ENCODE measurements at regions not wholly inside any gene's neighbourhood (a gene's known extent, or its start where the extent isn't known, plus 50 kb on each side); places are given as distances from the start of the nearest gene placed in this dataset.

GRCh38 chr20:6355754-6356451 is 233.1 kb upstream of the FERMT1 start:
- TF ChIP-seq CTCF (IDR thresholded peaks at IDR 0.05) (no peak), POLR2AphosphoS5 (IDR thresholded peaks at IDR 0.05) (no peak), POLR2A (IDR thresholded peaks at IDR 0.05) (no peak)

All from breast epithelium (tissue), 3 donors.